HG03378 (cell line): ENCODE measurements at regions not wholly inside any gene's neighbourhood (a gene's known extent, or its start where the extent isn't known, plus 50 kb on each side); places are given as distances from the start of the nearest gene placed in this dataset.
"Not testable (repeated sequence)": the region's sequence is repeated elsewhere in the genome, so short reads cannot be mapped to it uniquely, and the experiment has no call there.

Experiments
- ATAC-seq: cut with Tn5 transposase; IDR thresholded peaks from one replicate; pipeline ENCODE4 v1.9.1; 2021; ENCODE audit warnings: mild to moderate bottlenecking, moderate library complexity; ENCODE audit not compliant: unreplicated experiment

GRCh38 chr18:1648712-1649111 lies 744.0 kb downstream of the ADCYAP1 start:
- no peak for ATAC-seq

DNA sequence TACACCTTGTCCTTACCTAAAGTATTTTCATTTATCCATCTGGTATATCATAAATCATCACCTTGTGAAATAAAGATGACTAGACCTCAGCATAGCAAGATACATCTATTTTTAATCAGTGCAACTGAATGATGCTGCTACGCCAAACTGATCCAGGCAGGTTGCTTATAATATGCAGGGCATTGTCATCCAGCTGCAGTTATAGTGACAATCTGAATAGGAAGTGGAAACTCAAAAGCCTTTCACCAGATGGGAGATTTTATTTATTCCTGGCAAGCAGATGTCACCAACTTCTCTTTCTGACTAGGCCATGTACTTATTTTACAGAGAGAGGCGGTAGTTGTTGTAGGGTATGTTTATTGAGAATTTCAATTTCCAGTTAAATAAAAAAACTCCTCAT lies 747.3 kb downstream of the ADCYAP1 start:
- ATAC-seq = no peak

GRCh38 chr18:1653873-1654272 lies 749.2 kb downstream of the ADCYAP1 start:
- ATAC-seq = no peak

GRCh38 chr18:1657876-1658275 lies 753.2 kb downstream of the ADCYAP1 start:
- ATAC-seq = no peak

GRCh38 chr18:1658908-1659566 lies 754.4 kb downstream of the ADCYAP1 start:
- ATAC-seq = no peak

GRCh38 chr18:1663879-1664705 lies 759.4 kb downstream of the ADCYAP1 start:
- peak; percentile 63 for ATAC-seq

DNA sequence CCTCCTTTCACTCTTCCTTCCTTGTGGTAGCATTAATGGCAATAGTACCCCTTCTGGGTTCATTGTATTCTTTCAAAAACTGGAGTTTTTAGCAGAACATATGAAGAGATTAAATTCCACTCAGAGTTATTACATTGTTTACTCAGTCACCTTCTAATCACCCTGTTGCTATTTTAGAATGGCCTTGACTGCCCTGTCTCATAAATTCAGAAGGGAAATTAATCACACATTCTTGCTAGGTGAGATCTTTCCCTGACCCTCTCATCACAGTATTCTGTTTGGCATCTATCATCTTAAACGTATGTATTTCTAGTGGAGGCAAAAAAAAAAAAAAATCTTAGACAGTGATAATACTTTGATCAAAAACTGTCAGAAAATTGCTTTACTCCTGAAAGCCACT lies 760.4 kb downstream of the ADCYAP1 start:
- ATAC-seq = no peak

GRCh38 chr18:1668279-1668678 lies 763.6 kb downstream of the ADCYAP1 start:
- ATAC-seq = no peak

- ATAC-seq = not testable (repeated sequence)
Observed at GRCh38 chr18:1671710-1672109, 767.0 kb downstream of the ADCYAP1 start.

DNA sequence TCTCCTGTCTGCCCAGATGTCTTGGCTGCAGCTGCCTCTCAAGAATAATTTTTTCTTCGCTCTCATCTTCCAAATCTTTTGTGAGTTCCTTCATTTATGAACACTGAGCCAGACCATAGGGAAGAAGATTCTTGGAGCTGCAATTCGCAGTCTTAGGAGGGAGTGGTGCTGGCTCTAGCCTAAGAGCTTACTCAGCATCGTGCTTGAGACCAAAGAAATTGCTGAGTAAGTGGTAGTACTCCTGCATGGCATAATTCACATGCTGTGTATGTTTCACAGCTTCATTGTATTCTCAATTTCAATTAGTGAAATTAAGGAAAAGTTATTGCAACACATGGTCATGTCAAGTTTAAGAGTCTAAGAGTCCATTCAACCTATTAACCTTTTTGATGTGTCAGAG lies 771.7 kb downstream of the ADCYAP1 start:
- ATAC-seq = no peak

DNA sequence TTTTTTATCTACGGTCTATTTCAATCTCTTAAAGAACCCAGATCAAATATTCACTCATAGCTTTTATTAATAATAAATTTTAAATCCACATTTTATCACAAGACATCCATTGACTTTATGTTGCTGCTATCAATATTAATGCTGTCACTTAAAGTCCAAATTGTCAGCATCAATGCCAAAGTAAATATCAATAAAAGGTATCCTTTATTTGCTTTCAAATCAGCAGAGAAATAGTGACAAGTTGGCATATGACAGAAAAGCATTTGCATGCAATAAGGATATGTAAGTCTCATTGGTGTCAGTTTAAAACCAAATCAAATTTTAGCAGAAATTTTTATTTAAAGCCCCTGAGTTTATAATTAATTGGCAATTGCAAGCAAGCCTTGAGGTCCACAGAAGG lies 775.4 kb downstream of the ADCYAP1 start:
- no peak for ATAC-seq

DNA sequence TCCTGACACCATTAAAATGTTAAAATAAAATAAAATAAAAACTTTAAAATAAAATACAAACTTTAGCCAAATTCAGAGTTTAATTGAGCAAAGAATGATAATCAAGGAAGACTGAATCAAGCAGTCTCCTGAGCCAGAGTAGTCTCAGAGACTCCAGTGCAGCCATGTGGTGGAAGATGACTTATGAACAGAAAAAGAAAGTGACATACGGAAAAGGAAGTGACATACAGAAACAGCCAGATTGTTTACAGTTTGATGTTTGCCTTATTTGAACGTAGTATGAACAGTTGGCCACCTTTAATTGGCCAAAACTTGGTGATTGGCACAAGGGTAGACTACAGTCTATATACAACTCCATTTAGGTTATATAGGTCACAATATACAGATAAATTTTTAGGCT lies 787.2 kb downstream of the ADCYAP1 start:
- no peak for ATAC-seq

DNA sequence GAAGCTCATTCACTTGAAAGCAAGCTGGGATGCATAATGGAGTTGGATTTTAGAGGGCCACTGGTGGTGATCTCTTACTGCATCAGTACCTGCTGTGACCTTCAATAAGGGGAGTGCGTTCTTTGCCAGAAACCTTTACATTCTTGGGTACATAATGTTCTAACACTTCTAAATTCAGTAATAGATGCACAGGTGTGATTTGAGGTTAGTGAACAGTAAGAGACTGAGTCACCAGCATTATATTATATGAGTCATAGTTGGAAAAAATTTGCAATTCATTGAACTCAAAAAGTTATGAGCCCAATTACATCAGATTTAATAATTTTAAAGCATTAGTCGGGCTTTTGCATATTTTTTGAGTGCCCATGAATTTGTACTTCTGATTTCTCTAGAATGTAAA lies 803.3 kb downstream of the ADCYAP1 start:
- no peak for ATAC-seq

DNA sequence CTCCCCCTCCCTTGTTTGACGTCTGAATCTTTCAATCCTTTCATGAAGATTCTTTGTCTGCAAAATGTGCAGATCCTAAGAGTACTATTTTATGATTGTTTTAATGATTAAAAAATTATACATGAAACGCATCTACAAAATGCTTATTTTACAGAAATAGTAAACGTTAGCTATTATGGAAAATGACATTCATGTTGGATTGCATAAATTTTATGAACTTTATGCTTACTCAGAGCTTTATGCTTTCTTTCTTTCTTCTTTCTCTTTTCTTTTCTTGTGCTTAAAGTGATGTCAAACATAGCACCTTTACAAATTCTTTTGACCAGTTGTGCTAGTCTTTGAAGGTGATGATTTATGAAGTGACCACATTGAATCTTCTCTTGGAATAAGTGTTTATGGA lies 805.4 kb downstream of the ADCYAP1 start:
- ATAC-seq = no peak

DNA sequence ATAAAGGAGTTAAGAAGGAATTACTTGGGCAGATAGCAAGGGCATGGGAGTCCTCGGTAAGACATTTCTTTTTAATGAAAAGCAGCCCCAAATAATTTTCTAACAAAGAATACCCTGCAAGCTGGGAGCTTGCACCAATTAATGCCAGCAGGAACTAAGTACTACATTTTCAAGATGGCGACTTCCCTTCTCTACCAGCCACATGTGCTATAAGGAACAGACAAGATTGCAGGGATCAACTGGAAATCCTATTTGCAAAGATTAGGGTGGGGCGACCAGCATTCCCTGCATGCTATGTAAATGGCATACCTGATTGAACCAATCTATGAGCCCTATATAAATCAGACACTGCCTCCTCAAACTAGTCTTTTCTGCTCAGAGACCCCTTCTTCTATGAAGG lies 827.5 kb downstream of the ADCYAP1 start:
- no peak for ATAC-seq

DNA sequence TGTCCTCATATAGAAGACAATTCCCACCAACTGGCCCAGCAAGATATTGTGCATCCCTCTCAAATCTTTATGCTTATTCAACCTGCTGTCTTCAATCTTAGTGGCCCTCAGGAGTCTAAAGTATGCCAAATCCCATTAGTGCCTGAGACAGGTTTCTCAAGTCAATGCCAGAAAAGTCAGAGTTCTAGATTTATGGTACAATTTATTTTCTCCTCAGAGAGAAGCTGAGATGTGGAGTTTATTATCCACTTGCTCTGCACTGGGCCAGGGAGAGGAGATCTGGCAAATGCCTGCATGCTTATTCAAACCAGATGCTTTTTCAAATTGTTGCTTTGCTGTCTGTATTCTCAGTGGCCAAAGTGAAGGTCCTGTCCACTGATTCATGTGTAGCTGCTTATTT lies 825.2 kb downstream of the METTL4 start:
- no peak for ATAC-seq

GRCh38 chr18:1751249-1751648 lies 820.1 kb downstream of the METTL4 start:
- ATAC-seq = no peak

DNA sequence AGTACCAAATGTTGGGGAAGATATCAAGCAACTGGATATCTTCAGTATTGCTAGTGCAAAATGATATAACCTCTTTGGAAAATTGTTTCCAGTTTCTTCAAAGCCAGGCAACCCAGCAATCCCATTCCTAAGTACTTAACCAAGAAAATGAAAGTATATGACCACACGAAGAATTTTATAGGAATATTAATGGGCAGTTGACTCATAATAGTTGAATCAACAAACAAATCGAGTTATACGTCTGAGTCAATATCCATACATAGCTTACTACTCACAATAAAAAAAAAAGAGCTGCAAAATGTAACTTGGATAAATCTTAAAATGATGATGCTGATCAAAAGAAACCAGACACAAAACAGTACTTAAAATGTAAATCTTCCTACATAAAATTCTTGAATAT lies 810.4 kb downstream of the METTL4 start:
- ATAC-seq = no peak

DNA sequence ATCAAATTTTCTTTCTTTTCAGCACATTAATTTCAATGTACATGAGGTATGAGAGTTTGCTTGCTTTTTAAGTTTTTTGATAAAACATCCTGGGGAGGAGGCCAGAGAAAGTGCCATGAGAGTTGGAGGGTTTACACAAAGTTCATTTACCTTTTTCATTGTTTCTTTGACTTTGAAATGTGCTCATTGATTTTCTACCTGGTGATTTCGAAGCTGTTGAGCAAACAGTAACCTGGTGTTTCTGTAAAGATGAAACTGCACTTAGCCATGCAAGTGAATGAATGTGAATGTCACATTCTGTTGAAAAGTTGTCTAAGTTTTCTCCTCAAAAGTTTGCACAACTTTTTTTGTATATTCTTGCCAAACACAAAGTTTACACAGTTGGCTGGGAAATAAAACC lies 797.0 kb downstream of the METTL4 start:
- ATAC-seq = no peak

- no peak for ATAC-seq
Observed at GRCh38 chr18:1777843-1778242, 793.5 kb downstream of the METTL4 start.

GRCh38 chr18:1778496-1779178 lies 792.7 kb downstream of the METTL4 start:
- no peak for ATAC-seq

DNA sequence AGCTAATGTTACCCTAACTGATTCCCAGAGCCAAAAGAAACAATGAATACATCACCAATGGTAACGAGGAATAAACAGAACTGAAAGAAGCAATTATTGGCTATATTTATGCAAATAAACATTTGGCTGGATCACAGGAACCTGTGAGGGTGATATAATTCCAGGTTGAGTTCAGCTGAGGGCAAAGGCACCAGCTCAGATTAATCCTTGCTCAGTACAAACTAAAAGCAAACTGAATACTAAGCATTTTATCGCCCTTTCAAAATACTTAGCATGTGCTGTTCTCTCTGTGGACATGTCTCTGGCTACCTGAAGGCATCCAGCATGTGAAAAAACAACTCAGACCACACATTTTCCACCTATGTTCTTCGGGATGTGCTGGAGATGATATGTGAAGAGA lies 791.7 kb downstream of the METTL4 start:
- ATAC-seq = no peak
